IPS DF 4.7 (cell line): ENCODE measurements at regions not wholly inside any gene's neighbourhood (a gene's known extent, or its start where the extent isn't known, plus 50 kb on each side); places are given as distances from the start of the nearest gene placed in this dataset.
"Not testable (repeated sequence)": the region's sequence is repeated elsewhere in the genome, so short reads cannot be mapped to it uniquely, and the experiment has no call there.

Experiments
- DNase-seq: peaks from one replicate; pipeline ENCODE4 v3.0.0-alpha.2; 2013; ENCODE audit warnings: low spot score; ENCODE audit errors: extremely low read depth

- DNase-seq: no peak
Observed at GRCh38 chr2:183898641-183899040, 699.7 kb upstream of the ZNF804A start.

GRCh38 chr2:183901931-183902330 lies 696.4 kb upstream of the ZNF804A start:
- DNase-seq: no peak

- no peak for DNase-seq
Observed at GRCh38 chr2:183903026-183903425, 695.3 kb upstream of the ZNF804A start.

GRCh38 chr2:183916041-183916440 lies 682.3 kb upstream of the ZNF804A start:
- DNase-seq: not testable (repeated sequence)

GRCh38 chr2:183919167-183919566 lies 679.2 kb upstream of the ZNF804A start:
- DNase-seq: no peak

GRCh38 chr2:183919926-183920325 lies 678.4 kb upstream of the ZNF804A start:
- no peak for DNase-seq

GRCh38 chr2:183925281-183925680 lies 673.0 kb upstream of the ZNF804A start:
- no peak for DNase-seq

- no peak for DNase-seq
Observed at GRCh38 chr2:183926433-183926832, 671.9 kb upstream of the ZNF804A start.

- DNase-seq: no peak
Observed at GRCh38 chr2:183927406-183928325, 670.7 kb upstream of the ZNF804A start.

GRCh38 chr2:183935005-183935404 lies 663.3 kb upstream of the ZNF804A start:
- DNase-seq: no peak

- DNase-seq: no peak
Observed at GRCh38 chr2:183937220-183937619, 661.1 kb upstream of the ZNF804A start.

GRCh38 chr2:183946193-183946592 lies 652.1 kb upstream of the ZNF804A start:
- no peak for DNase-seq

GRCh38 chr2:183948861-183949260 lies 649.5 kb upstream of the ZNF804A start:
- no peak for DNase-seq

GRCh38 chr2:183950673-183951072 lies 647.7 kb upstream of the ZNF804A start:
- DNase-seq: no peak

- DNase-seq: no peak
Observed at GRCh38 chr2:183951630-183952029, 646.7 kb upstream of the ZNF804A start.

GRCh38 chr2:183952741-183953140 lies 645.6 kb upstream of the ZNF804A start:
- no peak for DNase-seq

GRCh38 chr2:183963609-183964008 lies 634.7 kb upstream of the ZNF804A start:
- DNase-seq: no peak

- no peak for DNase-seq
Observed at GRCh38 chr2:183964565-183964964, 633.8 kb upstream of the ZNF804A start.

GRCh38 chr2:183967756-183968155 lies 630.6 kb upstream of the ZNF804A start:
- DNase-seq: no peak

GRCh38 chr2:183975676-183976075 lies 622.7 kb upstream of the ZNF804A start:
- not testable (repeated sequence) for DNase-seq

GRCh38 chr2:183984871-183985270 lies 613.5 kb upstream of the ZNF804A start:
- no peak for DNase-seq

GRCh38 chr2:183991968-183992367 lies 606.4 kb upstream of the ZNF804A start:
- no peak for DNase-seq

GRCh38 chr2:183993052-183993451 lies 605.3 kb upstream of the ZNF804A start:
- no peak for DNase-seq
